PC-3 (cell line): ENCODE measurements at regions not wholly inside any gene's neighbourhood (a gene's known extent, or its start where the extent isn't known, plus 50 kb on each side); places are given as distances from the start of the nearest gene placed in this dataset.
A peak's percentile ranks its signal among the peaks of the same experiment; 100 is the strongest.

Experiments
- ATAC-seq: fragments of 200-7000 bp; cut with Tn5 transposase; 2 replicates; pipeline ENCODE4 v1.9.1; 2020; ENCODE audit warnings: mild to moderate bottlenecking, moderate library complexity
- BruUV-seq: library from RNA; stranded (reverse); fragments of 400-500 nt; replicated peaks from 2 replicates; lab custom pipeline; 2021; lab: Mats Ljungman, UMichigan
- CTCF ChIA-PET: fragments of 300-600 bp; sonication (Branson Sonifier 250); formaldehyde crosslinking; loops from one replicate; lab custom pipeline; 2022; ENCODE audit warnings: antibody characterized with exemption; lab: Charles Lee
- POLR2A ChIA-PET: fragments of 300-600 bp; sonication (Branson Sonifier 250); formaldehyde crosslinking; loops from one replicate; lab custom pipeline; 2022; ENCODE audit warnings: antibody characterized with exemption; ENCODE audit not compliant: unreplicated experiment; lab: Charles Lee
- DNase-seq: peaks from one replicate; pipeline ENCODE4 v3.0.0-alpha.2; 2015
- H2AFZ ChIP-seq: fragments of 300-600 bp; sonication (generic); 2 replicates; pipeline ENCODE4 v1.6.0; 2016; ENCODE audit warnings: antibody characterized with exemption, low read length
- H3F3A ChIP-seq: fragments of 300-600 bp; sonication (generic); one replicate; pipeline ENCODE4 v1.6.0; 2017; ENCODE audit warnings: antibody characterized with exemption, low read length, control low read depth, mild to moderate bottlenecking; ENCODE audit not compliant: unreplicated experiment
- H3K27ac ChIP-seq: fragments of 300-600 bp; sonication (generic); 2 replicates; pipeline ENCODE4 v1.5.1; 2016; ENCODE audit warnings: mild to moderate bottlenecking, low read length
- H3K27me3 ChIP-seq: fragments of 300-600 bp; sonication (generic); 2 replicates; pipeline ENCODE4 v1.6.1; 2016; ENCODE audit warnings: low read length, mixed read lengths
- H3K36me3 ChIP-seq: fragments of 300-600 bp; sonication (generic); 2 replicates; pipeline ENCODE4 v1.6.1; 2016; ENCODE audit warnings: low read depth, mixed run types, low read length, mixed read lengths
- H3K4me1 ChIP-seq: fragments of 300-600 bp; sonication (generic); 2 replicates; pipeline ENCODE4 v1.5.1; 2016; ENCODE audit warnings: low read length; ENCODE audit not compliant: insufficient read depth
- H3K4me2 ChIP-seq: fragments of 300-600 bp; sonication (generic); 2 replicates; pipeline ENCODE4 v1.6.0; 2016; ENCODE audit warnings: low read length
- H3K4me3 ChIP-seq: fragments of 300-600 bp; sonication (generic); 2 replicates; pipeline ENCODE4 v1.5.1; 2016; ENCODE audit warnings: mild to moderate bottlenecking, low read length, mixed read lengths
- H3K79me2 ChIP-seq: fragments of 300-600 bp; sonication (generic); 2 replicates; pipeline ENCODE4 v1.6.1; 2017; ENCODE audit warnings: low read length, mixed read lengths
- H3K9ac ChIP-seq: fragments of 300-600 bp; sonication (generic); 2 replicates; pipeline ENCODE4 v1.6.0; 2016; ENCODE audit warnings: mild to moderate bottlenecking, low read length
- H3K9me2 ChIP-seq: fragments of 300-600 bp; sonication (generic); replicated peaks from 2 replicates; pipeline ENCODE4 v1.6.1; 2016; ENCODE audit warnings: mixed run types, low read length, mixed read lengths
- H3K9me3 ChIP-seq: fragments of 300-600 bp; sonication (generic); 2 replicates; pipeline ENCODE4 v1.6.1; 2016; ENCODE audit warnings: low read length, mixed read lengths
- H4K20me1 ChIP-seq: fragments of 300-600 bp; sonication (generic); 2 replicates; pipeline ENCODE4 v1.6.1; 2016; ENCODE audit warnings: low read length, mixed read lengths
- EZH2 ChIP-seq: fragments of 300-600 bp; sonication (generic); IDR thresholded peaks from one replicate; pipeline ENCODE4 v1.6.1; 2017; ENCODE audit warnings: antibody characterized with exemption, mild to moderate bottlenecking, low read length; ENCODE audit not compliant: unreplicated experiment
- EZH2phosphoT487 ChIP-seq: fragments of 300-600 bp; sonication (generic); IDR thresholded peaks from 2 replicates; pipeline ENCODE4 v1.6.1; 2018; ENCODE audit warnings: mild to moderate bottlenecking, antibody characterized with exemption, low read length, borderline replicate concordance
- intact Hi-C: fragments of 100-400 bp; cut with micrococcal nuclease; formaldehyde crosslinking; loops from 2 replicates; pipeline ENCODE4 v1.9.0; 2023
- TF ChIP-seq, protein P1 (sequence below): fragments of 300-600 bp; sonication (generic); conservative IDR thresholded peaks from 2 replicates; pipeline ENCODE4 v1.5.1; 2017; ENCODE audit warnings: antibody characterized with exemption, low read depth, mild to moderate bottlenecking, low read length

DNA sequence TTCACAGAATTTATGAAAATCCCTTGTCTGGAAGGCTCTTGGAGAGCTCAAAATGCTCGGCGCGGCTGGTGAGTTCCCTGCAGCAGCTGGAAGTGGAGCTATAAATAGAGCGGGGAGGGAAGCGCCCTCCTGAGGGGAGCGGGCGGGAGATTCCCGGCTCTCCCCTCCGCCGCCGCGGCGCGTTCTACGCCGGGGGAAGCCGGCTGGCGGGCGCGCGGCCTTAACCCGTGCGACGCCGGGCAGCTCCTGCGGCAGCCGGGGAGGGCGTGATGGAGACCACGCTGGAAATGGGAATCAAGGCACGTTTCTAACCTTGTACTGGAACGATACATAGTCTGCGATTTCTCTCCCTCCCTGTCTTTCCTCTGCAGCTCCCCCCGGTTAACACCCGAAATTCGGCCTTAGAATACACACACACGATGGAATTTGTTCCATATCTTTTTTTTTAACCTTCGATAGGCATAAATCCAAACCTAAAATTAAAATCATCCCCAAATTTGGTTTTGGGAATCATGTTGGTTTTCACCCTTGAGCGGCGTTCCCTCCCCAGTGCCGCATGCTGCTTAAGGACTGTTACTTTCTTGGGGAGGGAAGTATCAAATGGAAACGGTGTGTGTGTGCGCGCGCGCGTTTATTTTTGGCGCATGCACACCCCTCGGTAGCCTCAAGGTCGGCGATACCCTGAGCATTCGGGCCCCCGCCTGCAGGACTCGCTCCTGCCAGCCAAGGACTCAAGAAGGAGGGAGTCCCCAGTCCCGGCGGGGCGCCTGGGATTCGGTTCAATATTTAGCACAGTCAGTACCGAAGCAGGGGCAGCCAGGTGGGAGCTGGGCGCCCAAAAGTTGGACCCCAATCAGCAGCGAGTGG, 306.3 kb upstream of the KCNN2 start:
- no peaks in the 10 kb centered on the region for H3K9me3 ChIP-seq
- H3K27ac ChIP-seq: no peak overlapping the region
- ATAC-seq (no peak; the same call in 1 of the 2 replicates), DNase-seq (no peak)
- no peaks in the 10 kb centered on the region for H3K9me2 ChIP-seq
- H3K9ac ChIP-seq: no peak overlapping the region
- H3K4me2 ChIP-seq: no peak overlapping the region
- H4K20me1 ChIP-seq: no peaks in the 10 kb centered on the region
- no TSS peak for BruUV-seq
- intact Hi-C loops: no loop called here
- ChIA-PET CTCF (no interaction called here), POLR2A (no interaction called here)
- no peak overlapping the region for H3K4me3 ChIP-seq
- H3K36me3 ChIP-seq: no peaks in the 10 kb centered on the region
- H3K27me3 ChIP-seq: peaks cover 39% of the 10 kb centered on the region
- H2AFZ ChIP-seq: no peak overlapping the region
- H3K4me1 ChIP-seq: no peaks in the 10 kb centered on the region
- TF ChIP-seq, protein P1, sequence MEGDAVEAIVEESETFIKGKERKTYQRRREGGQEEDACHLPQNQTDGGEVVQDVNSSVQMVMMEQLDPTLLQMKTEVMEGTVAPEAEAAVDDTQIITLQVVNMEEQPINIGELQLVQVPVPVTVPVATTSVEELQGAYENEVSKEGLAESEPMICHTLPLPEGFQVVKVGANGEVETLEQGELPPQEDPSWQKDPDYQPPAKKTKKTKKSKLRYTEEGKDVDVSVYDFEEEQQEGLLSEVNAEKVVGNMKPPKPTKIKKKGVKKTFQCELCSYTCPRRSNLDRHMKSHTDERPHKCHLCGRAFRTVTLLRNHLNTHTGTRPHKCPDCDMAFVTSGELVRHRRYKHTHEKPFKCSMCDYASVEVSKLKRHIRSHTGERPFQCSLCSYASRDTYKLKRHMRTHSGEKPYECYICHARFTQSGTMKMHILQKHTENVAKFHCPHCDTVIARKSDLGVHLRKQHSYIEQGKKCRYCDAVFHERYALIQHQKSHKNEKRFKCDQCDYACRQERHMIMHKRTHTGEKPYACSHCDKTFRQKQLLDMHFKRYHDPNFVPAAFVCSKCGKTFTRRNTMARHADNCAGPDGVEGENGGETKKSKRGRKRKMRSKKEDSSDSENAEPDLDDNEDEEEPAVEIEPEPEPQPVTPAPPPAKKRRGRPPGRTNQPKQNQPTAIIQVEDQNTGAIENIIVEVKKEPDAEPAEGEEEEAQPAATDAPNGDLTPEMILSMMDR: no peak
- no peak for TF ChIP-seq EZH2phosphoT487
- TF ChIP-seq EZH2: peak; percentile 49
- H3K79me2 ChIP-seq: no peaks in the 10 kb centered on the region
- H3F3A ChIP-seq: no peaks in the 10 kb centered on the region

- H2AFZ ChIP-seq: no peak overlapping the region
- TF ChIP-seq, protein P1: no peak
- no peak for DNase-seq
- no peaks in the 10 kb centered on the region for H3K9me2 ChIP-seq
- peaks cover 39% of the 10 kb centered on the region for H3K27me3 ChIP-seq
- no peaks in the 10 kb centered on the region for H4K20me1 ChIP-seq
- H3K9me3 ChIP-seq: no peaks in the 10 kb centered on the region
- intact Hi-C loops: no loop called here
- H3K27ac ChIP-seq: no peak overlapping the region
- H3K4me2 ChIP-seq: no peak overlapping the region
- no peaks in the 10 kb centered on the region for H3K4me1 ChIP-seq
- no peaks in the 10 kb centered on the region for H3F3A ChIP-seq
- no peak overlapping the region for H3K9ac ChIP-seq
- CTCF ChIA-PET: no interaction called here
- BruUV-seq: no TSS peak
- POLR2A ChIA-PET: no interaction called here
- no peaks in the 10 kb centered on the region for H3K36me3 ChIP-seq
- no peak overlapping the region for H3K4me3 ChIP-seq
- no peak for ATAC-seq
- H3K79me2 ChIP-seq: no peaks in the 10 kb centered on the region
Measured at GRCh38 chr5:114056185-114056538, 305.7 kb upstream of the KCNN2 start.

DNA sequence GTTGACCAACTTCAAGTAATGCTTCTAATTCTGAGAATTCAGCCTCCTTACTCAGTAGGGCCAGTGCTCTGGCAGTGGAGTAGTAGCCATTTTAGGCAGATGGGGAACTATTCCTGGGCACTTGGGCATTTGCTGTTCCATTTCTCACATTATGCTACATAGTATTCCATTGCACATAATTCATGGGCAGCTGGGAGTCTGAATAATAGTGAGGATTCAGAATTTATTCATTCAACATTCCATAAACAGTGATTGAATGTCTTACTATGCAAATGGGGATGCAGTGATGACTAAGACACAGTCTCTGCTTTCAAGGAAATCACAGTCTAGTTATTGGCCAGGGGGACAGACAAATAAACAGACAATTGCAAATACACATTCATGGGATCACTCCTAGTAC, 301.0 kb upstream of the KCNN2 start:
- BruUV-seq: no TSS peak
- no peak overlapping the region for H3K4me2 ChIP-seq
- no peak overlapping the region for H3K27ac ChIP-seq
- no peaks in the 10 kb centered on the region for H3K79me2 ChIP-seq
- H3K27me3 ChIP-seq: peaks cover 20% of the 10 kb centered on the region
- no peak overlapping the region for H3K9ac ChIP-seq
- ATAC-seq (no peak), DNase-seq (no peak)
- H3F3A ChIP-seq: no peaks in the 10 kb centered on the region
- ChIA-PET POLR2A (no interaction called here), CTCF (no interaction called here)
- no peaks in the 10 kb centered on the region for H3K9me2 ChIP-seq
- H3K4me3 ChIP-seq: no peak overlapping the region
- no peaks in the 10 kb centered on the region for H3K36me3 ChIP-seq
- H3K4me1 ChIP-seq: no peaks in the 10 kb centered on the region
- H3K9me3 ChIP-seq: no peaks in the 10 kb centered on the region
- TF ChIP-seq, protein P1: no peak
- TF ChIP-seq EZH2phosphoT487 (no peak), EZH2 (no peak)
- H4K20me1 ChIP-seq: no peaks in the 10 kb centered on the region
- intact Hi-C loops: no loop called here
- no peak overlapping the region for H2AFZ ChIP-seq
